Activated CD4-positive, alpha-beta T cell treated with anti-CD3 and anti-CD28 coated beads, Interleukin-2, amount 10 ng/mL, durations not matched to agents 7 days and 5 days (primary cell): ENCODE measurements at regions not wholly inside any gene's neighbourhood (a gene's known extent, or its start where the extent isn't known, plus 50 kb on each side); places are given as distances from the start of the nearest gene placed in this dataset.
"Not testable (repeated sequence)": the region's sequence is repeated elsewhere in the genome, so short reads cannot be mapped to it uniquely, and the experiment has no call there.

Experiments
- CTCF ChIA-PET: fragments of 350-600 bp; sonication (Branson Sonifier 250); formaldehyde crosslinking; loops from one replicate; lab custom pipeline; 2021; ENCODE audit warnings: antibody characterized with exemption; lab: Charles Lee
- POLR2A ChIA-PET: fragments of 350-600 bp; sonication (Branson Sonifier 250); formaldehyde crosslinking; loops from one replicate; lab custom pipeline; 2021; ENCODE audit warnings: antibody characterized with exemption; lab: Charles Lee
- DNase-seq: peaks from one replicate; pipeline ENCODE4 v3.0.0-alpha.2; 2020
- H3K27ac Mint-ChIP-seq: one replicate; pipeline ENCODE4 v1.8.0; 2021; ENCODE audit warnings: mild to moderate bottlenecking, moderate library complexity, mixed read lengths
- H3K27me3 Mint-ChIP-seq: one replicate; pipeline ENCODE4 v1.8.0; 2021; ENCODE audit warnings: mixed read lengths
- H3K36me3 Mint-ChIP-seq: one replicate; pipeline ENCODE4 v1.8.0; 2021; ENCODE audit warnings: low read depth, mixed read lengths
- H3K4me1 Mint-ChIP-seq: one replicate; pipeline ENCODE4 v1.8.0; 2021; ENCODE audit warnings: mixed read lengths
- H3K4me3 Mint-ChIP-seq: one replicate; pipeline ENCODE4 v1.8.0; 2021; ENCODE audit warnings: mild to moderate bottlenecking, moderate library complexity, mixed read lengths
- H3K9me3 Mint-ChIP-seq: one replicate; pipeline ENCODE4 v1.8.0; 2021; ENCODE audit warnings: mixed read lengths

DNA sequence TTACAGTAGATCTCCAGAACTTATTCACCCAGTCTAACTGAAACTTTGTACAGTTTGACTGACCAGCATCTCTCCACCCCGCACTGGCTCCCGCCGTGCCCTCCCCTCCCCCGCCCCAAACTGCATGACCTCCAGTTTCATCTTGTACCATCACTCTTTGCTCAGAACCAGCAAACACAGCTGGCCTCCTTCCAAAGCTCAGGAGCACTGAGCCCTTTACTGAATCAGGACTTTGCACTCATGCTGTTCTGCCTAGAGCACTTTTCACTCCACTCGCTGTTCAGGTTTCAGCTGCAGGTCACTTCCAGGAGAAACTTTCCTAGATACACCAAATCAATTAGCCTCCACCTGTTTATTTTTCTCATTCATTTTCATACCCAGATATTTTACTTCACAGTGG lies 455.3 kb upstream of the PDE3A start:
- ChIA-PET POLR2A (no interaction called here), CTCF (no interaction called here)
- no peak for DNase-seq
- no peaks in the 10 kb centered on the region for H3K4me1 Mint-ChIP-seq
- H3K27me3 Mint-ChIP-seq: no peaks in the 10 kb centered on the region
- no peaks in the 10 kb centered on the region for H3K9me3 Mint-ChIP-seq
- H3K36me3 Mint-ChIP-seq: no peaks in the 10 kb centered on the region
- H3K27ac Mint-ChIP-seq: no peak overlapping the region
- no peak overlapping the region for H3K4me3 Mint-ChIP-seq

- H3K4me3 Mint-ChIP-seq: no peak overlapping the region
- no peak for DNase-seq
- H3K27ac Mint-ChIP-seq: no peak overlapping the region
- no peaks in the 10 kb centered on the region for H3K9me3 Mint-ChIP-seq
- H3K36me3 Mint-ChIP-seq: no peaks in the 10 kb centered on the region
- H3K27me3 Mint-ChIP-seq: no peaks in the 10 kb centered on the region
- CTCF ChIA-PET: interaction anchor here (1.2 kb wide), 1 partner anchor 177 kb away, joined by 3 read pairs; no protein-coding TSS in a partner anchor
- no peaks in the 10 kb centered on the region for H3K4me1 Mint-ChIP-seq
- POLR2A ChIA-PET: no interaction called here
Measured at GRCh38 chr12:19915392-19916195, 452.7 kb upstream of the PDE3A start.

- no peak overlapping the region for H3K27ac Mint-ChIP-seq
- H3K4me1 Mint-ChIP-seq: no peaks in the 10 kb centered on the region
- no peak overlapping the region for H3K4me3 Mint-ChIP-seq
- no peaks in the 10 kb centered on the region for H3K9me3 Mint-ChIP-seq
- ChIA-PET CTCF (no interaction called here), POLR2A (no interaction called here)
- DNase-seq: no peak
- no peaks in the 10 kb centered on the region for H3K27me3 Mint-ChIP-seq
- H3K36me3 Mint-ChIP-seq: no peaks in the 10 kb centered on the region
Measured at GRCh38 chr12:19916196-19916753, 452.1 kb upstream of the PDE3A start.

GRCh38 chr12:19916974-19917373 lies 451.4 kb upstream of the PDE3A start:
- H3K4me3 Mint-ChIP-seq: no peak overlapping the region
- H3K27ac Mint-ChIP-seq: no peak overlapping the region
- H3K27me3 Mint-ChIP-seq: no peaks in the 10 kb centered on the region
- no peaks in the 10 kb centered on the region for H3K4me1 Mint-ChIP-seq
- no peaks in the 10 kb centered on the region for H3K9me3 Mint-ChIP-seq
- POLR2A ChIA-PET: no interaction called here
- no peak for DNase-seq
- CTCF ChIA-PET: interaction anchor here (0.6 kb wide), 1 partner anchor 152 kb away, joined by 3 read pairs; no protein-coding TSS in a partner anchor
- H3K36me3 Mint-ChIP-seq: no peaks in the 10 kb centered on the region

DNA sequence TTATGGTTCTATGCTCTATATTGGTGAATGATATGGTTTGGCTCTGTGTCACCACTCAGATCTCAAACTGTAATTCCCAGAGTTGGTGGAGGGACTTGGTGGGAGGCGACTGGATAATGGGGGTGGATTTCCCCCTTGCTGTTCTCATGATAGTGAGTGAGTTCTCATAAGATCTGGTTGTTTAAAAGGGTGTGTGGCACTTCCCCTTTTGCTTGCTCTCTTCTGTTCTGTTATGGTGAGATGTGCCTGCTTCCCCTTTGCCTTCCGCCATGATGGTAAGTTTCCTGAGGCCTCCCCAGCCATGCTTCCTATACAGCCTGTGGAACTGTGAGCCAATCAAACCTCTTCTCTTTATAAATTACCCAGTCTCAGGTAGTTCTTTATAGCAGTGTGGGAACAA lies 446.6 kb upstream of the PDE3A start:
- POLR2A ChIA-PET, CTCF ChIA-PET: not testable (repeated sequence)

DNA sequence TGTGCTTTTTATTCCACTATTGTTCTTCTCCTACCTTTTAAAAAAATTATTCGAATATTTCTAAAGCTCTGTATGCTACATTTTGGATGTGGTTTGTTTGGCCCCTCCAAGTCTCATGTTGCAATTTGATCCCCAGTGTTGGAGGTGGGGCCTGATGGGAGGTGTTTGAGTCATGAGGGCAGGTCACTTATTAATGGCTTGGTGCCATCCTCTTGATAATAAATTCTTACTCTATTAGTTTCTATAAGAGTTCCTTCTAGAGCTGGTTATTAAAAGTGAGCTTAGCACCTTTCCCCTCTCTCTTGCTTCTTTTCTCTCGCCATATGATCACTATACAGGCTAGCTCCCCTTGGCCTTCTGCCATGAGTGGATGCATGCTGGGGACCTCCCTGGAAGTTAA lies 445.6 kb upstream of the PDE3A start:
- POLR2A ChIA-PET: no interaction called here
- H3K4me1 Mint-ChIP-seq: no peaks in the 10 kb centered on the region
- no peak overlapping the region for H3K4me3 Mint-ChIP-seq
- no peaks in the 10 kb centered on the region for H3K27me3 Mint-ChIP-seq
- H3K27ac Mint-ChIP-seq: no peak overlapping the region
- CTCF ChIA-PET: interaction anchor here (0.8 kb wide), 1 partner anchor 11 kb away, joined by 3 read pairs; no protein-coding TSS in a partner anchor
- DNase-seq: no peak
- H3K9me3 Mint-ChIP-seq: no peaks in the 10 kb centered on the region
- H3K36me3 Mint-ChIP-seq: no peaks in the 10 kb centered on the region

More for the DNA sequence above, 446.6 kb upstream of the PDE3A start:
- not testable (repeated sequence) for H3K36me3 Mint-ChIP-seq, H3K4me3 Mint-ChIP-seq, H3K27ac Mint-ChIP-seq, H3K27me3 Mint-ChIP-seq, H3K9me3 Mint-ChIP-seq, DNase-seq, H3K4me1 Mint-ChIP-seq

DNA sequence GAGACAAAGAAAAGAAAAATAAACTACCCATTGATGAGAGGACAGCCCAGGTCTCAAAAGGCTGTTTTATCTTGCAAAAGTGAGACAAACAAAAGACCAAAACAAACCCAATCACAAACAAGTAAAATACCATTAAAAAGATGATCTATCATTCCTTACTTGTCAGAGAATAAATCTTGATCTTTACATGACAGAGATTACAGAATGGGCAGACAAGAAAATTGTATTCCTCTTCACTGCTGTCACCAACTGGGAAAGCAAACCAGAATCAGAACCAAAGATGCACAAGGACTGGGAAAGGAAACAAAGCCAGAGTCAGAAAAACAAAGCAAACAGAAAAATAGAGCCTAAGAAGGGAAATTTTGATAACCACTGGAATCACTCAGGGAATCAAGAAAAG lies 444.0 kb upstream of the PDE3A start:
- no peaks in the 10 kb centered on the region for H3K4me1 Mint-ChIP-seq
- DNase-seq: no peak
- H3K36me3 Mint-ChIP-seq: no peaks in the 10 kb centered on the region
- no peaks in the 10 kb centered on the region for H3K9me3 Mint-ChIP-seq
- no peak overlapping the region for H3K4me3 Mint-ChIP-seq
- H3K27ac Mint-ChIP-seq: no peak overlapping the region
- H3K27me3 Mint-ChIP-seq: no peaks in the 10 kb centered on the region
- CTCF ChIA-PET: no interaction called here
- POLR2A ChIA-PET: no interaction called here

- H3K36me3 Mint-ChIP-seq: no peaks in the 10 kb centered on the region
- H3K4me1 Mint-ChIP-seq: no peaks in the 10 kb centered on the region
- ChIA-PET POLR2A (no interaction called here), CTCF (no interaction called here)
- no peaks in the 10 kb centered on the region for H3K27me3 Mint-ChIP-seq
- H3K9me3 Mint-ChIP-seq: no peaks in the 10 kb centered on the region
- H3K4me3 Mint-ChIP-seq: no peak overlapping the region
- no peak for DNase-seq
- no peak overlapping the region for H3K27ac Mint-ChIP-seq
Measured at GRCh38 chr12:19925841-19926240, 442.5 kb upstream of the PDE3A start.

DNA sequence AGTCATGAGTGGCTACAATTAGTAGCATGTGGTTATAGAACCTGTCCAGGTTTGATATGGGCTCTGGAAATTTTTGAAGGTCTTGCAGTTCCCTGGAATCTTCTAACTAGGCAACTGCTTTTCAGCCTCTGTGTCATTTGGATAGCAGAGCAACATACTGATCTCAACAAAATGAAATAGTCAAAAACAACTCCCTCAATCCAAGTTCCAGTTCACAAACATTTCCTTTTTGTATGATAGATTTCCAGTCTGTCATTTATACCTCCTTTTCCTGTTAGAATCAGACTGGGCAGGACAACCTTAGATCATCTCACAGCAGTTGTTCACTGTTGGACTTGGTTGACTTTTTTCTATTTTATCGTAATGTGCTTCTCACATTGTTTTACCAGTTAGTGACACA lies 442.1 kb upstream of the PDE3A start:
- Mint-ChIP-seq H3K4me3 (no peak overlapping the region), H3K27me3 (no peaks in the 10 kb centered on the region), H3K27ac (no peak overlapping the region), H3K9me3 (no peaks in the 10 kb centered on the region), H3K36me3 (no peaks in the 10 kb centered on the region), H3K4me1 (no peaks in the 10 kb centered on the region)
- POLR2A ChIA-PET: no interaction called here
- CTCF ChIA-PET: no interaction called here
- DNase-seq: no peak

DNA sequence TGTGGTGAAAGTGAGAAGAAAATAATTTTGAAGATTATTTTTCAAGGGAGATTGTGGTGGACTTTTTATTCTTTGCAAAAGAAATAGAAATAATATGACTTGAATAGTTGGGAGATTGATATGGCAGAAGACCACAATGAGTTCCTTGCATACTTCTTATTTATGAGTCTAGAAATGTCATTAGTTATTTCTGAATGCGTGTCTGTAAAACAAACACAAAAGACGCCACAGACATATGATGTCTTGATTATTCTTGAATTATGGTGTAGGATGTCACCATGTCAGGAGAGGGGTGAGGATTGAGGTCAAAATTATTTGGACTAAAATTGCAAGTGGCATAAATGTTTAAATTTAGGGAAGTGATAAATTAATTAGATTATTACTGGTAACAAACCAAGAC lies 440.7 kb upstream of the PDE3A start:
- H3K9me3 Mint-ChIP-seq: no peaks in the 10 kb centered on the region
- no peak for DNase-seq
- no peak overlapping the region for H3K4me3 Mint-ChIP-seq
- no peak overlapping the region for H3K27ac Mint-ChIP-seq
- no peaks in the 10 kb centered on the region for H3K36me3 Mint-ChIP-seq
- H3K4me1 Mint-ChIP-seq: no peaks in the 10 kb centered on the region
- H3K27me3 Mint-ChIP-seq: peaks cover 2% of the 10 kb centered on the region
- CTCF ChIA-PET: no interaction called here
- POLR2A ChIA-PET: no interaction called here

GRCh38 chr12:19932413-19932812 lies 435.9 kb upstream of the PDE3A start:
- Mint-ChIP-seq H3K9me3 (no peaks in the 10 kb centered on the region), H3K4me3 (no peak overlapping the region), H3K27ac (no peak overlapping the region), H3K36me3 (no peaks in the 10 kb centered on the region), H3K4me1 (no peaks in the 10 kb centered on the region), H3K27me3 (peaks cover 2% of the 10 kb centered on the region)
- POLR2A ChIA-PET: no interaction called here
- DNase-seq: no peak
- CTCF ChIA-PET: no interaction called here

DNA sequence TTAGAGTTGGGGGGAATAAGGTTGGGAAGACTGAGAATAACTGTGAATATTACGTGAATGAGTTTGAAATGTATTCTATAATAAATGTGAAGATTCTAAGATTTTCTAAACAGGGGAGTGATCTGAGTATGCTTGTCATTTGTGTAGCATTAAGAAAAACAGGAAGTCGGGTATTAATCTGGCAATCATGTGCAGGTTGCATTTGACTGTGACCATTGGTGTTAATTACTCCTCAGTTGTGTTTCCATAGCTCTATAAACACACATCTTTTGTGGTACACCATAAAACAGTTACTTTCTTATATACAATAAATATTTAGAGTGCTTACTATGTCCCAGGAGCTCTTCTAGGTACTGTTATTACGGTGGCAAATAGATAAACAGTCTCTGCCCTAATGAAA lies 434.4 kb upstream of the PDE3A start:
- no peaks in the 10 kb centered on the region for H3K36me3 Mint-ChIP-seq

GRCh38 chr12:19937161-19937560 lies 431.2 kb upstream of the PDE3A start:
- ChIA-PET POLR2A (no interaction called here), CTCF (interaction anchor here (0.6 kb wide), 1 partner anchor 91 kb away, joined by 3 read pairs; no protein-coding TSS in a partner anchor)
- H3K36me3 Mint-ChIP-seq: no peaks in the 10 kb centered on the region
- peaks cover under 1% of the 10 kb centered on the region for H3K27me3 Mint-ChIP-seq
- H3K4me1 Mint-ChIP-seq: no peaks in the 10 kb centered on the region
- H3K27ac Mint-ChIP-seq: no peak overlapping the region
- DNase-seq: no peak
- H3K4me3 Mint-ChIP-seq: no peak overlapping the region
- no peaks in the 10 kb centered on the region for H3K9me3 Mint-ChIP-seq

More for the DNA sequence above, 434.4 kb upstream of the PDE3A start:
- H3K9me3 Mint-ChIP-seq: no peaks in the 10 kb centered on the region
- peaks cover 2% of the 10 kb centered on the region for H3K27me3 Mint-ChIP-seq
- ChIA-PET CTCF (interaction anchor here (0.6 to 1.1 kb wide), 2 partner anchors 70 to 1577 kb away, joined by 3 read pairs; no protein-coding TSS in a partner anchor), POLR2A (no interaction called here)
- no peak overlapping the region for H3K4me3 Mint-ChIP-seq
- no peak for DNase-seq
- no peak overlapping the region for H3K27ac Mint-ChIP-seq
- no peaks in the 10 kb centered on the region for H3K4me1 Mint-ChIP-seq
